Body of pancreas (tissue), 4 donors: ENCODE measurements at regions not wholly inside any gene's neighbourhood (a gene's known extent, or its start where the extent isn't known, plus 50 kb on each side); places are given as distances from the start of the nearest gene placed in this dataset.

Experiments
- POLR2A ChIP-seq, 3 donors: fragments of 450-650 bp; IDR thresholded peaks; one replicate each; pipeline ENCODE4 v1.6.1; 2016; ENCODE audit warnings: antibody characterized with exemption in 3 of 3, mild to moderate bottlenecking in 2 of 3
- TF ChIP-seq, protein P1 (sequence below), 7 experiments: fragments of 450-650 bp in 4 of 7; fragments of 200-600 bp in 3 of 7; sonication (generic) in 3 of 7; IDR thresholded peaks; one replicate each; pipeline ENCODE4 v1.5.1; 2016 to 2019; ENCODE audit warnings: antibody characterized with exemption in 7 of 7

DNA sequence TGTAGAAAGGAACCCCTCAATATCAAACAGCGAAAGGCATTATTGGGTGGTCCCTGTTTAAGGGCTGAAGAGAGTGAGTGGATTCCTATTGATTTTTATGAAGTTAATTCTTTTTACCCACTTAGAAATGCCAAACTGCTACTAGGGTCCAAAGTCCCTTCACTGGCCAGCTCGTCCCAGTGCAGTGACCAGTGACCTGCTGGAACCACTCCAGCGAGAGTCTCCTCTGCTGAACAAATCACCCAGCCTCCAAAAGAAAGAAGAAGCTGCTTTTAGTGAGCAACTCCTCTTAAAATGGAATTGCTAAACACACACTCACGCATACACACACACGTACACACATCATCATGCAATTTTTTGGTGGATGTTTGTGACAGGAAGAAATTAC is 198.2 kb upstream of the PLEKHG7 start:
- TF ChIP-seq, protein P1, sequence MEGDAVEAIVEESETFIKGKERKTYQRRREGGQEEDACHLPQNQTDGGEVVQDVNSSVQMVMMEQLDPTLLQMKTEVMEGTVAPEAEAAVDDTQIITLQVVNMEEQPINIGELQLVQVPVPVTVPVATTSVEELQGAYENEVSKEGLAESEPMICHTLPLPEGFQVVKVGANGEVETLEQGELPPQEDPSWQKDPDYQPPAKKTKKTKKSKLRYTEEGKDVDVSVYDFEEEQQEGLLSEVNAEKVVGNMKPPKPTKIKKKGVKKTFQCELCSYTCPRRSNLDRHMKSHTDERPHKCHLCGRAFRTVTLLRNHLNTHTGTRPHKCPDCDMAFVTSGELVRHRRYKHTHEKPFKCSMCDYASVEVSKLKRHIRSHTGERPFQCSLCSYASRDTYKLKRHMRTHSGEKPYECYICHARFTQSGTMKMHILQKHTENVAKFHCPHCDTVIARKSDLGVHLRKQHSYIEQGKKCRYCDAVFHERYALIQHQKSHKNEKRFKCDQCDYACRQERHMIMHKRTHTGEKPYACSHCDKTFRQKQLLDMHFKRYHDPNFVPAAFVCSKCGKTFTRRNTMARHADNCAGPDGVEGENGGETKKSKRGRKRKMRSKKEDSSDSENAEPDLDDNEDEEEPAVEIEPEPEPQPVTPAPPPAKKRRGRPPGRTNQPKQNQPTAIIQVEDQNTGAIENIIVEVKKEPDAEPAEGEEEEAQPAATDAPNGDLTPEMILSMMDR (IDR thresholded peaks at IDR 0.05) = no peak
- TF ChIP-seq POLR2A (IDR thresholded peaks at IDR 0.05) = no peak
